ENCODE measurements at regions not wholly inside any gene's neighbourhood (a gene's known extent, or its start where the extent isn't known, plus 50 kb on each side); places are given as distances from the start of the nearest gene placed in this dataset.

DNA sequence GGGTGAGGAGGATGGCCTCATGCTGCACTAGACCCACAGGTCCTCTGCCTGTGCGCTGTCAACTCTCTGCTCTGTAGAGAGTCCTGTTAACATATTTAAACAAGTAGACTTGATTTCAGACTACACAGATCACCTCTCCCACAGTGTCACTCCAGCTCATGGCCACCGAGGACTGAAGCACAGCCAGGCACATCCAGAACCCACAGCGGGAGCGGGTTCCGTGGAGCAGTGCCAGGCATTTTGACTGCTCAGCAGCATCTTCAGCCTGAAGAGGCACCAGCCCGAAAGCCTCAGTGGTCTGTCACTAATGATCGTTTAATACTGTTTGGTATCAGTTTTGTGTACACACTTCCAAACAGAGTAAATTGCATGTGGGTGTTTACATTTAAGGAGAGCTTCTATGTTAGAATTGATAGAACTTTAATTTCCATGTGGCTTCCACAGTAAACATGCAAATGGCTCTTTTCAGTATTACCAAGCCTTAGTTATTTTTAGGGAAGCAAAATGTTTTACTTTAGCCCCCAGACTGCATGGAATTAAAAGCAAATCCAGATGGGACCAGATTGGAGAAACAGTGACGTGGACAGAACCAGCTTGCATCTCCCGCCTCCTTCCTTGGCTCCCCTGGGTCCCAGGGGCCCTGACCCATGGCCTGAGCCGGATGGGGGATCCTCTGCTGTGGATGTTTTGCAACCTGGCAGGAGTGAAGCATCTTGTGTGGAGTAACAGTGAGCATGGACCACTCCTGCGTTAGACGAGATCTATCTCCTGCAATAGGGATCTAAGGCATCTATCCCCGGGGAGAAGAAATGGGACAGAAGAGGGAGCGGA lies 196.7 kb upstream of the CDH4 start:
- TF ChIP-seq CTCF (IDR thresholded peaks at IDR 0.05) (no peak), EP300 (IDR thresholded peaks at IDR 0.05; ENCODE audit: borderline replicate concordance in 1 of 2, low read depth in 1 of 2, low read length in 1 of 2) (no peak), POLR2AphosphoS5 (IDR thresholded peaks at IDR 0.05; ENCODE audit: low read depth, low read length) (no peak), TEAD4 (IDR thresholded peaks at IDR 0.05; ENCODE audit: borderline replicate concordance, insufficient read depth) (no peak), RFX5 (IDR thresholded peaks at IDR 0.05; ENCODE audit: low read length) (no peak), FOXM1 (IDR thresholded peaks at IDR 0.05; ENCODE audit: low read depth) (no peak), EZH2phosphoT487 (IDR thresholded peaks at IDR 0.05; ENCODE audit: borderline replicate concordance, low read depth) (no peak), CHD2 (IDR thresholded peaks at IDR 0.05; ENCODE audit: low read length, partially characterized antibody) (no peak), SMC3 (IDR thresholded peaks at IDR 0.05; ENCODE audit: low read depth, low read length) (no peak), MAX (IDR thresholded peaks at IDR 0.05; ENCODE audit: low read depth) (no peak), YY1 (IDR thresholded peaks at IDR 0.05; ENCODE audit: low read depth) (no peak), NRF1 (IDR thresholded peaks at IDR 0.05; ENCODE audit: low read depth, low read length) (no peak)
- TF ChIP-seq, protein P1, sequence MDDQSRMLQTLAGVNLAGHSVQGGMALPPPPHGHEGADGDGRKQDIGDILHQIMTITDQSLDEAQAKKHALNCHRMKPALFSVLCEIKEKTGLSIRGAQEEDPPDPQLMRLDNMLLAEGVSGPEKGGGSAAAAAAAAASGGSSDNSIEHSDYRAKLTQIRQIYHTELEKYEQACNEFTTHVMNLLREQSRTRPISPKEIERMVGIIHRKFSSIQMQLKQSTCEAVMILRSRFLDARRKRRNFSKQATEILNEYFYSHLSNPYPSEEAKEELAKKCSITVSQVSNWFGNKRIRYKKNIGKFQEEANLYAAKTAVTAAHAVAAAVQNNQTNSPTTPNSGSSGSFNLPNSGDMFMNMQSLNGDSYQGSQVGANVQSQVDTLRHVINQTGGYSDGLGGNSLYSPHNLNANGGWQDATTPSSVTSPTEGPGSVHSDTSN (IDR thresholded peaks at IDR 0.05): no peak

Measured in SK-N-SH (cell line).